Activated naive CD4-positive, alpha-beta T cell (primary cell): ENCODE measurements at regions not wholly inside any gene's neighbourhood (a gene's known extent, or its start where the extent isn't known, plus 50 kb on each side); places are given as distances from the start of the nearest gene placed in this dataset.

Source experiments
- DNase-seq, 4 experiments: peaks; one replicate each; lab custom pipeline; 2025; lab: John Stamatoyannopoulos, UW

GRCh38 chr16:26889740-26890139 lies 177.0 kb upstream of the C16orf82 start:
- no peak for DNase-seq

- no peak for DNase-seq
These were observed 168.5 kb upstream of the C16orf82 start for GRCh38 chr16:26898200-26898599.

- no peak for DNase-seq
These were observed 165.4 kb upstream of the C16orf82 start for GRCh38 chr16:26901196-26901861.

- no peak for DNase-seq
These were observed 164.7 kb upstream of the C16orf82 start for GRCh38 chr16:26901983-26902382.

- DNase-seq: no peak
These were observed 161.4 kb upstream of the C16orf82 start for GRCh38 chr16:26905336-26905735.

GRCh38 chr16:26909623-26910022 lies 157.1 kb upstream of the C16orf82 start:
- DNase-seq: no peak

GRCh38 chr16:26911436-26911835 lies 155.3 kb upstream of the C16orf82 start:
- DNase-seq: no peak

- DNase-seq: no peak
These were observed 152.9 kb upstream of the C16orf82 start for GRCh38 chr16:26913851-26914250.

- DNase-seq: no peak
These were observed 135.7 kb upstream of the C16orf82 start for GRCh38 chr16:26930786-26931581.

GRCh38 chr16:26950636-26951035 lies 116.1 kb upstream of the C16orf82 start:
- no peak for DNase-seq

GRCh38 chr16:26951950-26952349 lies 114.8 kb upstream of the C16orf82 start:
- no peak for DNase-seq

- no peak for DNase-seq
These were observed 114.3 kb upstream of the C16orf82 start for GRCh38 chr16:26952411-26952810.

- DNase-seq: no peak
These were observed 109.4 kb upstream of the C16orf82 start for GRCh38 chr16:26957283-26957859.

GRCh38 chr16:26959416-26960009 lies 107.2 kb upstream of the C16orf82 start:
- DNase-seq: no peak

GRCh38 chr16:26961459-26961858 lies 105.3 kb upstream of the C16orf82 start:
- DNase-seq: no peak

GRCh38 chr16:26963109-26963508 lies 103.6 kb upstream of the C16orf82 start:
- DNase-seq: no peak

- DNase-seq: no peak
These were observed 97.0 kb upstream of the C16orf82 start for GRCh38 chr16:26969589-26970231.

- no peak for DNase-seq
These were observed 96.4 kb upstream of the C16orf82 start for GRCh38 chr16:26970292-26970691.

- DNase-seq: no peak
These were observed 89.9 kb upstream of the C16orf82 start for GRCh38 chr16:26976873-26977272.

- no peak for DNase-seq
These were observed 85.3 kb upstream of the C16orf82 start for GRCh38 chr16:26981266-26981938.

GRCh38 chr16:26982422-26982821 lies 84.3 kb upstream of the C16orf82 start:
- no peak for DNase-seq

GRCh38 chr16:26983426-26983825 lies 83.3 kb upstream of the C16orf82 start:
- no peak for DNase-seq
